ENCODE measurements at regions not wholly inside any gene's neighbourhood (a gene's known extent, or its start where the extent isn't known, plus 50 kb on each side); places are given as distances from the start of the nearest gene placed in this dataset.

GRCh38 chr12:69062621-69063237 is 129.8 kb upstream of the CPM start:
- H3K27me3 Mint-ChIP-seq (ENCODE audit: low read depth in 3 of 3), result peaks cover 0 to 2% (median 0%) of the 10 kb centered on the region in 3 donors
- Histone ChIP-seq H3K4me1 (ENCODE audit: control insufficient read depth in 1 of 2, insufficient read depth in 2 of 2, low read length in 2 of 2) (peaks cover 13 to 16% of the 10 kb centered on the region in 2 donors), H3K27me3 (ENCODE audit: control insufficient read depth in 2 of 2, insufficient read depth in 2 of 2, low read length in 2 of 2) (no peaks in the 10 kb centered on the region), H3K9me3 (replicated peaks in 1 of 2; ENCODE audit: control insufficient read depth in 1 of 2, insufficient read depth in 1 of 2, low read length in 2 of 2) (no peaks in the 10 kb centered on the region), H3K36me3 (replicated peaks in 1 of 2; ENCODE audit: control insufficient read depth in 1 of 2, insufficient read depth in 2 of 2, low read length in 2 of 2) (no peaks in the 10 kb centered on the region), H3K79me2 (ENCODE audit: insufficient read depth, low read length) (no peaks in the 10 kb centered on the region), H4K20me1 (ENCODE audit: insufficient read depth, low read length) (no peaks in the 10 kb centered on the region), H2AFZ (ENCODE audit: insufficient read depth, low read depth, low read length, poor library complexity, severe bottlenecking) (no peak overlapping the region), H3K4me2 (replicated peaks; ENCODE audit: extremely low read depth, low read length, poor library complexity, severe bottlenecking) (no peak overlapping the region), H3K27ac (ENCODE audit: low read depth in 1 of 2, low read length in 2 of 2) (peak overlapping the region in 1 of 2 donors; percentile 7), H3K4me3 (replicated peaks in 1 of 3; ENCODE audit: low read depth in 2 of 3, low read length in 3 of 3) (no peak overlapping the region), H3K9ac (ENCODE audit: insufficient read depth, low read length, poor library complexity, severe bottlenecking) (no peak overlapping the region)
- peak overlapping the region in 2 of 7 donors; percentile 20 to 42 for H3K27ac Mint-ChIP-seq
- no peak for TF ChIP-seq CTCF (IDR thresholded peaks at IDR 0.05)
- peak in 1 of 3 donors; percentile 22 for DNase-seq
- intact Hi-C loops (cut with micrococcal nuclease), result loop anchor here (10.0 kb wide), 1 partner anchor 128 kb away; the partner anchor contains the start of gene CPM (in 2 of the 2)
- H3K36me3 Mint-ChIP-seq, result no peaks in the 10 kb centered on the region
- 100% methylated on average over 1 of the region's 3 CpGs for WGBS (ENCODE audit: insufficient coverage)
- H3K4me1 Mint-ChIP-seq, result peaks cover 22% of the 10 kb centered on the region
- H3K4me3 Mint-ChIP-seq, result no peak overlapping the region
- H3K9me3 Mint-ChIP-seq, result no peaks in the 10 kb centered on the region

- Histone ChIP-seq H2AFZ (ENCODE audit: insufficient read depth, low read depth, low read length, poor library complexity, severe bottlenecking) (no peak overlapping the region), H3K4me1 (ENCODE audit: control insufficient read depth in 1 of 2, insufficient read depth in 2 of 2, low read length in 2 of 2) (peaks cover 3 to 4% of the 10 kb centered on the region in 2 donors), H3K27ac (ENCODE audit: low read depth in 1 of 2, low read length in 2 of 2) (no peak overlapping the region), H3K9me3 (replicated peaks in 1 of 2; ENCODE audit: control insufficient read depth in 1 of 2, insufficient read depth in 1 of 2, low read length in 2 of 2) (no peaks in the 10 kb centered on the region), H3K79me2 (ENCODE audit: insufficient read depth, low read length) (no peaks in the 10 kb centered on the region), H3K9ac (ENCODE audit: insufficient read depth, low read length, poor library complexity, severe bottlenecking) (no peak overlapping the region), H3K4me2 (replicated peaks; ENCODE audit: extremely low read depth, low read length, poor library complexity, severe bottlenecking) (no peak overlapping the region), H4K20me1 (ENCODE audit: insufficient read depth, low read length) (no peaks in the 10 kb centered on the region), H3K4me3 (replicated peaks in 1 of 3; ENCODE audit: low read depth in 2 of 3, low read length in 3 of 3) (no peak overlapping the region), H3K27me3 (ENCODE audit: control insufficient read depth in 2 of 2, insufficient read depth in 2 of 2, low read length in 2 of 2) (no peaks in the 10 kb centered on the region), H3K36me3 (replicated peaks in 1 of 2; ENCODE audit: control insufficient read depth in 1 of 2, insufficient read depth in 2 of 2, low read length in 2 of 2) (no peaks in the 10 kb centered on the region)
- Mint-ChIP-seq H3K36me3 (no peaks in the 10 kb centered on the region), H3K27ac (no peak overlapping the region), H3K27me3 (ENCODE audit: low read depth in 3 of 3) (peaks cover 0 to 2% (median 0%) of the 10 kb centered on the region in 3 donors), H3K4me1 (peaks cover 16% of the 10 kb centered on the region), H3K9me3 (no peaks in the 10 kb centered on the region), H3K4me3 (no peak overlapping the region)
- no peak for DNase-seq
- WGBS (ENCODE audit: insufficient coverage), result no CpG with 5 or more reads among the region's 4 CpGs
- intact Hi-C loops (cut with micrococcal nuclease), result loop anchor here (10.0 kb wide), 1 partner anchor 130 kb away; the partner anchor contains the start of gene CPM (in 2 of the 2)
- no peak for TF ChIP-seq CTCF (IDR thresholded peaks at IDR 0.05)
Observed at GRCh38 chr12:69064734-69065443, 131.9 kb upstream of the CPM start.

Measured in CD14-positive monocyte (primary cell).